ENCODE measurements at regions not wholly inside any gene's neighbourhood (a gene's known extent, or its start where the extent isn't known, plus 50 kb on each side); places are given as distances from the start of the nearest gene placed in this dataset.
A peak's percentile ranks its signal among the peaks of the same experiment; 100 is the strongest.

- H3K27me3 ChIP-seq: no peaks in the 10 kb centered on the region
- intact Hi-C loops (cut with DNase I; ENCODE audit: low total_unique reads): no loop called here
- H3K4me3 ChIP-seq: no peak overlapping the region
- H3K4me1 ChIP-seq: no peaks in the 10 kb centered on the region
- no peaks in the 10 kb centered on the region for H3K36me3 ChIP-seq
- DNase-seq: no peak
- no peak for TF ChIP-seq POLR2A (IDR thresholded peaks at IDR 0.05)
- TF ChIP-seq EP300 (IDR thresholded peaks at IDR 0.05): no peak
- TF ChIP-seq POLR2AphosphoS5 (IDR thresholded peaks at IDR 0.05): no peak
- TF ChIP-seq, protein P1, sequence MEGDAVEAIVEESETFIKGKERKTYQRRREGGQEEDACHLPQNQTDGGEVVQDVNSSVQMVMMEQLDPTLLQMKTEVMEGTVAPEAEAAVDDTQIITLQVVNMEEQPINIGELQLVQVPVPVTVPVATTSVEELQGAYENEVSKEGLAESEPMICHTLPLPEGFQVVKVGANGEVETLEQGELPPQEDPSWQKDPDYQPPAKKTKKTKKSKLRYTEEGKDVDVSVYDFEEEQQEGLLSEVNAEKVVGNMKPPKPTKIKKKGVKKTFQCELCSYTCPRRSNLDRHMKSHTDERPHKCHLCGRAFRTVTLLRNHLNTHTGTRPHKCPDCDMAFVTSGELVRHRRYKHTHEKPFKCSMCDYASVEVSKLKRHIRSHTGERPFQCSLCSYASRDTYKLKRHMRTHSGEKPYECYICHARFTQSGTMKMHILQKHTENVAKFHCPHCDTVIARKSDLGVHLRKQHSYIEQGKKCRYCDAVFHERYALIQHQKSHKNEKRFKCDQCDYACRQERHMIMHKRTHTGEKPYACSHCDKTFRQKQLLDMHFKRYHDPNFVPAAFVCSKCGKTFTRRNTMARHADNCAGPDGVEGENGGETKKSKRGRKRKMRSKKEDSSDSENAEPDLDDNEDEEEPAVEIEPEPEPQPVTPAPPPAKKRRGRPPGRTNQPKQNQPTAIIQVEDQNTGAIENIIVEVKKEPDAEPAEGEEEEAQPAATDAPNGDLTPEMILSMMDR (IDR thresholded peaks at IDR 0.05): no peak
- peaks cover 0 to 18% (median 5%) of the 10 kb centered on the region in 4 donors for H3K9me3 ChIP-seq
- 49 to 62% (median 52%) methylated on average over 1 of the region's 1 CpG for WGBS, 5 donors
- H3K27ac ChIP-seq: no peak overlapping the region
These were observed 200.9 kb upstream of the CHRM2 start for GRCh38 chr7:136667584-136667983.

DNA sequence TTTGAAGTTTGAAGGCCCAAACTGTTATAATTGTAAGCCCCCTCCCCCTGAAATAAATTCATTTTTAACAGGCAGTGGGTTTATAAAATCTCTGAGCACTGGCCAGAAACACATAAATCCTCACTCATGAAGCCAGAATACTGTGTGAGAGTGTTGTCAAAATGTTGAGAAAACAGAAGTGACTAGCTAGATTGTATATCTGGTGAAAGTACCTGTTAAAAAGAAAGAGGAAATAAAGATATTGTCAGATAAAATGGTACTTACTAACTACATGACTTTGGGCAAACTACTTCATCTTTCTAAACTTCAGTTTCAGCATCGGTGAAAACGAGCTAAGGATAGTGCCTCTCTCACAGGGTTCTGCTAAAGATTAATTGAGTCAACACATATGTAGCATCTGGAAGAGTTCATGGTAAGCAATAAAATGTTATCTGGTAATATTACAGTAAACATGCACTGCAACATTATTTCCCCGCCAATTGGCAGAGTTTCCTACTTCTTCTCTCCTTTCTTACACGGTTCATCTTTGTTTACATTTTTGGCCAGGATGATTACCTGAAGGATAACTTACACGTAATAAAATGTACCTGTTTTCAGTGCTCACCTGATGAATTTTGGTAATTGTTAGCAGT is 202.5 kb upstream of the CHRM2 start:
- Histone ChIP-seq H3K27me3 (no peaks in the 10 kb centered on the region), H3K27ac (no peak overlapping the region), H3K4me1 (no peaks in the 10 kb centered on the region), H3K4me3 (no peak overlapping the region), H3K36me3 (no peaks in the 10 kb centered on the region), H3K9me3 (peaks cover 0 to 2% (median 0%) of the 10 kb centered on the region in 4 donors)
- peak in 1 of 2 donors; percentile 11 for DNase-seq
- intact Hi-C loops (cut with DNase I; ENCODE audit: low total_unique reads): no loop called here
- TF ChIP-seq, protein P1 (IDR thresholded peaks at IDR 0.05): no peak
- no peak for TF ChIP-seq POLR2AphosphoS5 (IDR thresholded peaks at IDR 0.05)
- no peak for TF ChIP-seq POLR2A (IDR thresholded peaks at IDR 0.05)
- WGBS, 5 donors: 59 to 65% (median 60%) methylated on average over 5 of the region's 5 CpGs

DNA sequence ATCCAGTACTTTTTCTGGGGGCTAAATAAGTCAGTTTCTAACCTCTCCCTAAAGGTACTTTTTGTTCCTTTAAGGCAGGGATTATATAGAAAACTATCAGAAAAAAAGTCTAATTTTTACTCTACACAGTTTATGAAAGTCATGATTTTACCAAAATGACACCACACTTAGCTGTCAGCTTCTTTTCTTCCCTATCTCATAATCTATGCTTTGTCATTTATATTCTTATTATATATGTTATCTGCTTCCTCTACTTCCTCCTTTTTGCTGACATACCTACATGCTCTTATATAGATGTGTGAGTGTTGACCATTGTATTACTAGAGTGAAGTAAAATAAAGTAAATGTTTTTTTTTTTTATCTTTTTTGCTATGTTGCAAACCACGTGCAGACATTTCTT is 203.9 kb upstream of the CHRM2 start:
- no peak for DNase-seq
- TF ChIP-seq POLR2A (IDR thresholded peaks at IDR 0.05) (no peak), POLR2AphosphoS5 (IDR thresholded peaks at IDR 0.05) (no peak), EP300 (IDR thresholded peaks at IDR 0.05) (no peak)
- TF ChIP-seq, protein P1 (IDR thresholded peaks at IDR 0.05): no peak
- Histone ChIP-seq H3K4me3 (no peak overlapping the region), H3K9me3 (no peaks in the 10 kb centered on the region), H3K27me3 (no peaks in the 10 kb centered on the region), H3K27ac (no peak overlapping the region), H3K36me3 (no peaks in the 10 kb centered on the region), H3K4me1 (no peaks in the 10 kb centered on the region)
- WGBS, 5 donors: 23 to 38% (median 30%) methylated on average over 1 of the region's 1 CpG
- intact Hi-C loops (cut with DNase I; ENCODE audit: low total_unique reads): no loop called here

GRCh38 chr7:136657482-136657921 is 210.9 kb upstream of the CHRM2 start:
- Histone ChIP-seq H3K36me3 (no peaks in the 10 kb centered on the region), H3K4me3 (no peak overlapping the region), H3K27ac (peak overlapping the region in 1 of 5 donors; percentile 11), H3K4me1 (peaks cover 0 to 3% (median 0%) of the 10 kb centered on the region in 4 donors), H3K27me3 (no peaks in the 10 kb centered on the region), H3K9me3 (peaks cover 0 to 6% (median 0%) of the 10 kb centered on the region in 4 donors)
- WGBS, 5 donors: 40 to 50% (median 47%) methylated on average over 2 of the region's 2 CpGs
- DNase-seq: peak in 1 of 2 donors; percentile 7
- TF ChIP-seq POLR2A (IDR thresholded peaks at IDR 0.05) (no peak), POLR2AphosphoS5 (IDR thresholded peaks at IDR 0.05) (no peak), EP300 (IDR thresholded peaks at IDR 0.05) (no peak)
- TF ChIP-seq, protein P1 (IDR thresholded peaks at IDR 0.05): no peak
- intact Hi-C loops (cut with DNase I; ENCODE audit: low total_unique reads): no loop called here

All from stomach (tissue), 8 donors.